ENCODE measurements at regions not wholly inside any gene's neighbourhood (a gene's known extent, or its start where the extent isn't known, plus 50 kb on each side); places are given as distances from the start of the nearest gene placed in this dataset.

DNA sequence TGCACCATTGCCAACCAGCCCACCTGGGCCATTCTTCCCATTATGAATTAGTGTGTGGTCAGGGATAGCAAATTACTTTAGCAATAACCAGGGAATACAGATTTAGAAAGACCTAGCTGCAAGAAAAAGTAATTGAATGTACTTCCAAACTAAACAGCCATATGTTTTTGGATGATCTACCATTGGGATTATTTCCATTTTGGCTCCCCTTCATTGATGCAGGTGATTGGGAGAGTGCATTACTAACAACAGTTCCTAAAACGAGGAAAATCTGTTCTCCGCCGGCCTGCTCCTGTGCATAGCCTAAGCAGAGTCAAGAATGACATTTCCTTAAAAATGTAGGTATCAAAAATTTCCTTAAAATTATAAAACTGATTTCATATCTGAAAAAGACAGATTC is 58.5 kb downstream of the MAIP1 start:
- H3K4me1 Mint-ChIP-seq = no peaks in the 10 kb centered on the region
- H3K27me3 Mint-ChIP-seq = peaks cover 14% of the 10 kb centered on the region
- H3K27ac Mint-ChIP-seq = no peak overlapping the region
- H3K9me3 Mint-ChIP-seq = no peaks in the 10 kb centered on the region
- H3K4me3 Mint-ChIP-seq = no peak overlapping the region
- H3K36me3 Mint-ChIP-seq (ENCODE audit: low read depth) = no peaks in the 10 kb centered on the region
- ATAC-seq (replicated peaks) = no peak

- no peak for ATAC-seq (replicated peaks)
- no peaks in the 10 kb centered on the region for H3K9me3 Mint-ChIP-seq
- no peaks in the 10 kb centered on the region for H3K36me3 Mint-ChIP-seq (ENCODE audit: low read depth)
- no peak overlapping the region for H3K27ac Mint-ChIP-seq
- H3K4me1 Mint-ChIP-seq = no peaks in the 10 kb centered on the region
- H3K4me3 Mint-ChIP-seq = no peak overlapping the region
- peaks cover 10% of the 10 kb centered on the region for H3K27me3 Mint-ChIP-seq
These were observed 66.2 kb downstream of the MAIP1 start for GRCh38 chr2:200021449-200022114.

GRCh38 chr2:200022511-200022910 is 67.1 kb downstream of the MAIP1 start:
- H3K4me3 Mint-ChIP-seq = no peak overlapping the region
- no peak for ATAC-seq (replicated peaks)
- no peaks in the 10 kb centered on the region for H3K9me3 Mint-ChIP-seq
- H3K36me3 Mint-ChIP-seq (ENCODE audit: low read depth) = no peaks in the 10 kb centered on the region
- no peaks in the 10 kb centered on the region for H3K4me1 Mint-ChIP-seq
- H3K27me3 Mint-ChIP-seq = peaks cover 10% of the 10 kb centered on the region
- no peak overlapping the region for H3K27ac Mint-ChIP-seq

DNA sequence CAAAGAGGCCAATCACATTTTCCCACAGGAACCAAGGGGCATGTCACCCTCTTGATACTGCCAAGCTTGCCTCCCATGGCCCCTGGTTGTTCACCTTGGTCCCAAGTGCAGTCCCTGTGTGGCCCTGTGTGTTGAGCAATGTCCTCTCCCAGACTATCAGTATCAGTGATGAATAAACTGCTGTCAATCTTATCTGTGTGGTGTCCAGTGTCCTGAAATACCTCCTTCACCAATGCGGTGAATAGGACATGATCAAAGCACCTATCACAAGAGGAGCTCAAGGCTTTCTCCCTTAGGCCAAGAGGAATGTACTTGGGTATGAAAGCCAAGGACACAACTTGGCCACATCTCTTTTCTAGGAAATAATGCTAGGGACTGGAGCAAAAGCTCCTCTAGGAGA is 68.2 kb downstream of the MAIP1 start:
- ATAC-seq (replicated peaks) = no peak
- Mint-ChIP-seq H3K9me3 (no peaks in the 10 kb centered on the region), H3K27ac (no peak overlapping the region), H3K4me3 (no peak overlapping the region), H3K4me1 (no peaks in the 10 kb centered on the region), H3K27me3 (peaks cover 10% of the 10 kb centered on the region), H3K36me3 (ENCODE audit: low read depth) (no peaks in the 10 kb centered on the region)

GRCh38 chr2:200025717-200026116 is 70.3 kb downstream of the MAIP1 start:
- Mint-ChIP-seq H3K27ac (no peak overlapping the region), H3K9me3 (no peaks in the 10 kb centered on the region), H3K36me3 (ENCODE audit: low read depth) (no peaks in the 10 kb centered on the region), H3K4me1 (no peaks in the 10 kb centered on the region), H3K27me3 (peaks cover 10% of the 10 kb centered on the region), H3K4me3 (no peak overlapping the region)
- ATAC-seq (replicated peaks) = no peak

GRCh38 chr2:200026332-200027230 is 71.2 kb downstream of the MAIP1 start:
- Mint-ChIP-seq H3K27ac (no peak overlapping the region), H3K4me3 (no peak overlapping the region), H3K27me3 (peaks cover 7% of the 10 kb centered on the region), H3K36me3 (ENCODE audit: low read depth) (no peaks in the 10 kb centered on the region), H3K9me3 (no peaks in the 10 kb centered on the region), H3K4me1 (no peaks in the 10 kb centered on the region)
- ATAC-seq (replicated peaks) = no peak

GRCh38 chr2:200028998-200029397 is 73.6 kb downstream of the MAIP1 start:
- H3K4me1 Mint-ChIP-seq = no peaks in the 10 kb centered on the region
- H3K9me3 Mint-ChIP-seq = no peaks in the 10 kb centered on the region
- peaks cover 12% of the 10 kb centered on the region for H3K27me3 Mint-ChIP-seq
- H3K36me3 Mint-ChIP-seq (ENCODE audit: low read depth) = no peaks in the 10 kb centered on the region
- H3K27ac Mint-ChIP-seq = no peak overlapping the region
- no peak for ATAC-seq (replicated peaks)
- no peak overlapping the region for H3K4me3 Mint-ChIP-seq

DNA sequence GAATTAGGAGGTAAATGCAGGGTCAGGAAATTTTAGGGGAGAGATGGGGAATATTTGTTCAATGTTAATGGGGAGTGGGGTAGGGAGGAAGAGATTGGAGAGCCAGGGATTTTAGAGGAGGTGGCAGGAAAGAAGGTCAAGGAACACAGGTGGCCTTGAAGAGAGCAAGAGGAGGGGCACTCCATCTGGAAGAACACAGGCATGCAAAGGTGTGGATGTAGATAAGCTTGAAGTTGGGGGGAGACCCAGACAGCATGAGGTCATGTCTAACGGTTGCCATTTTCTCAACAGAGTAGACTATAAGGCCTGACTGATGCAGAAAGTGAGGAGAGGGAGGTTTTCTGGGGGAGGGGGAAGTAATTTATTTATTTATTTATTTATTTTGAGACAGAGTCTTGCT is 77.5 kb downstream of the MAIP1 start:
- no peaks in the 10 kb centered on the region for H3K9me3 Mint-ChIP-seq
- H3K27me3 Mint-ChIP-seq = peaks cover 12% of the 10 kb centered on the region
- H3K4me1 Mint-ChIP-seq = no peaks in the 10 kb centered on the region
- H3K27ac Mint-ChIP-seq = no peak overlapping the region
- no peak overlapping the region for H3K4me3 Mint-ChIP-seq
- ATAC-seq (replicated peaks) = no peak
- H3K36me3 Mint-ChIP-seq (ENCODE audit: low read depth) = no peaks in the 10 kb centered on the region

GRCh38 chr2:200033929-200034328 is 78.5 kb downstream of the MAIP1 start:
- Mint-ChIP-seq H3K27me3 (peaks cover 12% of the 10 kb centered on the region), H3K4me1 (no peaks in the 10 kb centered on the region), H3K36me3 (ENCODE audit: low read depth) (no peaks in the 10 kb centered on the region), H3K9me3 (no peaks in the 10 kb centered on the region), H3K27ac (no peak overlapping the region), H3K4me3 (no peak overlapping the region)
- ATAC-seq (replicated peaks) = no peak

GRCh38 chr2:200034816-200035215 is 79.4 kb downstream of the MAIP1 start:
- Mint-ChIP-seq H3K27ac (no peak overlapping the region), H3K36me3 (ENCODE audit: low read depth) (no peaks in the 10 kb centered on the region), H3K27me3 (peaks cover 12% of the 10 kb centered on the region)

GRCh38 chr2:200039724-200040650 is 84.6 kb downstream of the MAIP1 start:
- no peak for ATAC-seq (replicated peaks)
- Mint-ChIP-seq H3K9me3 (no peaks in the 10 kb centered on the region), H3K27me3 (peaks cover 7% of the 10 kb centered on the region), H3K4me1 (no peaks in the 10 kb centered on the region), H3K36me3 (ENCODE audit: low read depth) (no peaks in the 10 kb centered on the region), H3K4me3 (no peak overlapping the region), H3K27ac (no peak overlapping the region)

More at GRCh38 chr2:200034816-200035215, 79.4 kb downstream of the MAIP1 start:
- ATAC-seq (replicated peaks) = no peak
- Mint-ChIP-seq H3K4me3 (no peak overlapping the region), H3K9me3 (no peaks in the 10 kb centered on the region), H3K4me1 (no peaks in the 10 kb centered on the region)

GRCh38 chr2:200040831-200041230 is 85.4 kb downstream of the MAIP1 start:
- H3K27ac Mint-ChIP-seq = no peak overlapping the region
- peaks cover 7% of the 10 kb centered on the region for H3K27me3 Mint-ChIP-seq
- H3K4me3 Mint-ChIP-seq = no peak overlapping the region
- H3K4me1 Mint-ChIP-seq = no peaks in the 10 kb centered on the region
- no peaks in the 10 kb centered on the region for H3K36me3 Mint-ChIP-seq (ENCODE audit: low read depth)
- H3K9me3 Mint-ChIP-seq = no peaks in the 10 kb centered on the region
- no peak for ATAC-seq (replicated peaks)

GRCh38 chr2:200041639-200042038 is 86.3 kb downstream of the MAIP1 start:
- Mint-ChIP-seq H3K36me3 (ENCODE audit: low read depth) (no peaks in the 10 kb centered on the region), H3K4me1 (no peaks in the 10 kb centered on the region), H3K4me3 (no peak overlapping the region), H3K9me3 (peaks cover 2% of the 10 kb centered on the region), H3K27ac (no peak overlapping the region), H3K27me3 (peaks cover 9% of the 10 kb centered on the region)
- no peak for ATAC-seq (replicated peaks)

GRCh38 chr2:200042102-200042735 is 86.8 kb downstream of the MAIP1 start:
- Mint-ChIP-seq H3K4me1 (no peaks in the 10 kb centered on the region), H3K4me3 (no peak overlapping the region), H3K27ac (no peak overlapping the region), H3K27me3 (peaks cover 12% of the 10 kb centered on the region), H3K9me3 (peaks cover 4% of the 10 kb centered on the region), H3K36me3 (ENCODE audit: low read depth) (no peaks in the 10 kb centered on the region)
- ATAC-seq (replicated peaks) = no peak
